HCT116 (cell line): ENCODE measurements at regions not wholly inside any gene's neighbourhood (a gene's known extent, or its start where the extent isn't known, plus 50 kb on each side); places are given as distances from the start of the nearest gene placed in this dataset.

Experiments used
- ATAC-seq: fragments of 200-7000 bp; cut with Tn5 transposase; 2 replicates; pipeline ENCODE4 v1.9.1; 2020; ENCODE audit warnings: mild to moderate bottlenecking, moderate library complexity
- BruUV-seq: library from RNA; stranded (reverse); fragments of 400-500 nt; replicated peaks from 2 replicates; lab custom pipeline; 2021; lab: Mats Ljungman, UMichigan
- CTCF ChIA-PET: fragments of 300-600 bp; sonication (Branson Sonifier 250); formaldehyde crosslinking; loops from one replicate; lab custom pipeline; 2021; ENCODE audit warnings: antibody characterized with exemption; lab: Charles Lee
- POLR2A ChIA-PET: fragments of 300-600, 350-600 bp; sonication (Branson Sonifier 250); formaldehyde crosslinking; loops from one replicate; lab custom pipeline; 2021; ENCODE audit warnings: antibody characterized with exemption; lab: Charles Lee
- RAD21 ChIA-PET, 2 experiments: fragments of 300-600 bp; sonication (Branson Sonifier 250); formaldehyde crosslinking; loops; one replicate each; lab custom pipeline; 2023; ENCODE audit warnings: low total read pairs in 2 of 2; ENCODE audit not compliant: uncharacterized antibody in 2 of 2, unreplicated experiment in 2 of 2, low non-redundant PET in 1 of 2; lab: Charles Lee
- DNase-seq: peaks from one replicate; pipeline ENCODE4 v3.0.0-alpha.2; 2010; ENCODE audit warnings: low read depth, low spot score
- H2AFZ ChIP-seq: fragments of 200-600 bp; shearing (Covaris generic), sonication (generic); 2 replicates; pipeline ENCODE4 v1.6.1; 2017; ENCODE audit warnings: low read depth, mixed run types, mixed read lengths, antibody characterized with exemption, low read length; ENCODE audit not compliant: poor library complexity, severe bottlenecking
- H3K27ac ChIP-seq: 2 replicates; pipeline ENCODE4 v1.5.1; 2012; ENCODE audit warnings: low read depth, low read length
- H3K27me3 ChIP-seq: fragments of 200-600 bp; sonication (generic); 2 replicates; pipeline ENCODE4 v1.6.1; 2016; ENCODE audit warnings: mixed run types, low read length, mixed read lengths; ENCODE audit not compliant: insufficient read depth
- H3K36me3 ChIP-seq, 2 experiments: fragments of 200-500 bp in 1 of 2; fragments of 200-600 bp in 1 of 2; sonication (Bioruptor generic) in 1 of 2; sonication (generic) in 1 of 2; 2 replicates each; pipeline versions ENCODE4 v1.5.1 to v1.6.1; 2014 to 2016; ENCODE audit warnings: low read length in 2 of 2, inconsistent platforms in 1 of 2, mixed read lengths in 1 of 2, mixed run types in 1 of 2; ENCODE audit not compliant: insufficient read depth in 2 of 2, control insufficient read depth in 1 of 2
- H3K4me1 ChIP-seq, 2 experiments: fragments of 200-600 bp in 1 of 2; sonication (generic) in 1 of 2; 2 replicates each; pipeline versions ENCODE4 v1.5.1 to v1.6.1; 2012 to 2017; ENCODE audit warnings: low read length in 2 of 2, inconsistent platforms in 1 of 2, mild to moderate bottlenecking in 1 of 2, mixed read lengths in 1 of 2, mixed run types in 1 of 2, moderate library complexity in 1 of 2; ENCODE audit not compliant: insufficient read depth in 2 of 2, control insufficient read depth in 1 of 2
- H3K4me2 ChIP-seq: fragments of 200-600 bp; sonication (generic); 2 replicates; pipeline ENCODE4 v1.6.1; 2017; ENCODE audit warnings: mixed run types, low read length, mixed read lengths
- H3K4me3 ChIP-seq, 2 experiments: fragments of 200-600 bp in 1 of 2; sonication (generic) in 1 of 2; replicated peaks in 1 of 2; 2 replicates each; pipeline ENCODE4 v1.5.1; 2011 to 2016; ENCODE audit warnings: low read length in 2 of 2, control low read depth in 1 of 2, low read depth in 1 of 2, mild to moderate bottlenecking in 1 of 2, mixed read lengths in 1 of 2, mixed run types in 1 of 2
- H3K79me2 ChIP-seq: fragments of 200-600 bp; sonication (generic); 2 replicates; pipeline ENCODE4 v1.6.1; 2017; ENCODE audit warnings: mild to moderate bottlenecking, mixed run types, low read length, moderate library complexity, mixed read lengths; ENCODE audit not compliant: insufficient read depth
- H3K9ac ChIP-seq: fragments of 200-600 bp; sonication (generic); 2 replicates; pipeline ENCODE4 v1.6.1; 2016; ENCODE audit warnings: low read length, mixed read lengths
- H3K9me2 ChIP-seq: fragments of 200-600 bp; sonication (generic), shearing (Covaris generic); 2 replicates; pipeline ENCODE4 v1.6.1; 2017; ENCODE audit warnings: mixed run types, mild to moderate bottlenecking, moderate library complexity; ENCODE audit not compliant: insufficient read depth
- H3K9me3 ChIP-seq, 2 experiments: fragments of 200-500 bp in 1 of 2; fragments of 200-600 bp in 1 of 2; sonication (Bioruptor generic) in 1 of 2; sonication (generic) in 1 of 2; 2 replicates each; pipeline ENCODE4 v1.6.1; 2014 to 2017; ENCODE audit warnings: low read length in 2 of 2, mixed read lengths in 2 of 2, inconsistent platforms in 1 of 2, low read depth in 1 of 2, mild to moderate bottlenecking in 1 of 2, mixed run types in 1 of 2, moderate library complexity in 1 of 2; ENCODE audit not compliant: control insufficient read depth in 1 of 2, insufficient read depth in 1 of 2
- H4K20me1 ChIP-seq: fragments of 200-600 bp; sonication (generic), shearing (Covaris generic); 2 replicates; pipeline ENCODE4 v1.6.1; 2017; ENCODE audit warnings: mixed run types, mild to moderate bottlenecking, moderate library complexity; ENCODE audit not compliant: insufficient read depth
- CBX3 ChIP-seq: IDR thresholded peaks from 2 replicates; pipeline ENCODE4 v1.6.1; 2012; ENCODE audit warnings: low read depth
- EGR1 ChIP-seq: IDR thresholded peaks from 2 replicates; pipeline ENCODE4 v1.6.1; 2012; ENCODE audit warnings: low read depth
- EZH2 ChIP-seq: fragments of 200-600 bp; sonication (generic); IDR thresholded peaks from 2 replicates; pipeline ENCODE4 v1.6.1; 2017; ENCODE audit warnings: antibody characterized with exemption, mixed run types
- EZH2phosphoT487 ChIP-seq: fragments of 200-600 bp; IDR thresholded peaks from 2 replicates; pipeline ENCODE4 v1.6.1; 2018; ENCODE audit warnings: antibody characterized with exemption, borderline replicate concordance
- FOSL1 ChIP-seq: IDR thresholded peaks from 2 replicates; pipeline ENCODE4 v1.6.1; 2012; ENCODE audit warnings: low read depth
- JUND ChIP-seq: IDR thresholded peaks from 2 replicates; pipeline ENCODE4 v1.6.1; 2012
- POLR2A ChIP-seq: IDR thresholded peaks from 2 replicates; pipeline ENCODE4 v1.7.0; 2011; ENCODE audit warnings: borderline replicate concordance; ENCODE audit not compliant: insufficient read depth, insufficient read length; ENCODE audit errors: extremely low read depth
- POLR2AphosphoS5 ChIP-seq: IDR thresholded peaks from 2 replicates; pipeline ENCODE4 v1.6.1; 2011; ENCODE audit warnings: mild to moderate bottlenecking, low read depth, low read length, moderate library complexity
- RAD21 ChIP-seq: IDR thresholded peaks from 2 replicates; pipeline ENCODE4 v1.6.1; 2012; ENCODE audit warnings: low read depth, mild to moderate bottlenecking
- SIN3A ChIP-seq: IDR thresholded peaks from 2 replicates; pipeline ENCODE4 v1.6.1; 2012; ENCODE audit warnings: low read depth
- SP1 ChIP-seq: IDR thresholded peaks from 2 replicates; pipeline ENCODE4 v1.6.1; 2012; ENCODE audit warnings: low read depth
- YY1 ChIP-seq: IDR thresholded peaks from 2 replicates; pipeline ENCODE4 v1.6.1; 2011; ENCODE audit warnings: low read length, low read depth, moderate library complexity, mild to moderate bottlenecking; ENCODE audit not compliant: insufficient replicate concordance; ENCODE audit errors: extremely low read depth
- ZNF274 ChIP-seq: fragments of 200-500 bp; sonication (Bioruptor generic); IDR thresholded peaks from 2 replicates; pipeline ENCODE4 v1.6.1; 2014; ENCODE audit warnings: mild to moderate bottlenecking, low read depth, low read length, inconsistent platforms
- intact Hi-C: fragments of 100-400 bp; cut with micrococcal nuclease; formaldehyde crosslinking; loops from 2 replicates; pipeline ENCODE4 v1.10.0; 2022
- TF ChIP-seq, protein P1 (sequence below), 3 experiments: fragments of 200-600 bp in 1 of 3; sonication (generic) in 1 of 3; IDR thresholded peaks in 2 of 3; conservative IDR thresholded peaks in 1 of 3; 2 replicates each; pipeline ENCODE4 v1.5.1; 2012 to 2017; ENCODE audit warnings: low read depth in 2 of 3, low read length in 2 of 3, antibody characterized with exemption in 1 of 3, borderline replicate concordance in 1 of 3, control low read depth in 1 of 3, mild to moderate bottlenecking in 1 of 3, mixed read lengths in 1 of 3, mixed run types in 1 of 3, moderate library complexity in 1 of 3; ENCODE audit not compliant: insufficient read depth in 1 of 3
- TF ChIP-seq, protein P2 (sequence below): IDR thresholded peaks from 2 replicates; pipeline ENCODE4 v1.6.1; 2012

DNA sequence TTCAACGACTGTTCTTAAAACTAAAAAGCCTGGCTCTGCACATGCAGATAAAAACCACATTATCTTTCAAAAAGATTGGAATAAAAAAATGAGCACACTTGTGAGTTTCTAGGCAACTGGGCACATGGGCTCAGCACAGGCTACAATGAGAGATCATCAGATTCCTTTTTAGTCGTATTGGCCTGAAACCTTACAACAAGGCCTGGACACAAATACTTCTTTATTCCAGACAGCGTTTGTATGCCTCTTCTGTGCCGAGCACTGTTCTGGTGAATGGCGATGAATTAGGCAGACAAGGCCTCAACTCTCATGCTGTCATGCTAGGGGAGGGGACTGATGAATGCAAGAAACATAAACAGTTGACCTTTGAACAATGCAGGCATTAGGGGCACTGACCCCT lies 463.0 kb downstream of the AACS start:
- ATAC-seq (no peak), DNase-seq (no peak)
- Histone ChIP-seq H3K36me3 (no peaks in the 10 kb centered on the region), H3K27ac (no peak overlapping the region), H3K4me1 (no peaks in the 10 kb centered on the region), H3K9me3 (no peaks in the 10 kb centered on the region), H3K4me2 (no peak overlapping the region), H3K79me2 (no peaks in the 10 kb centered on the region), H3K4me3 (no peak overlapping the region), H3K9me2 (no peaks in the 10 kb centered on the region), H4K20me1 (no peaks in the 10 kb centered on the region), H2AFZ (no peak overlapping the region), H3K27me3 (no peaks in the 10 kb centered on the region), H3K9ac (no peak overlapping the region)
- no TSS peak for BruUV-seq
- RAD21 ChIA-PET, result no interaction called here
- CTCF ChIA-PET, result interaction anchor here (0.8 kb wide), 1 partner anchor 197 kb away, joined by 3 read pairs; no protein-coding TSS in a partner anchor
- intact Hi-C loops, result no loop called here
- POLR2A ChIA-PET, result no interaction called here
- no peak for TF ChIP-seq ZNF274

DNA sequence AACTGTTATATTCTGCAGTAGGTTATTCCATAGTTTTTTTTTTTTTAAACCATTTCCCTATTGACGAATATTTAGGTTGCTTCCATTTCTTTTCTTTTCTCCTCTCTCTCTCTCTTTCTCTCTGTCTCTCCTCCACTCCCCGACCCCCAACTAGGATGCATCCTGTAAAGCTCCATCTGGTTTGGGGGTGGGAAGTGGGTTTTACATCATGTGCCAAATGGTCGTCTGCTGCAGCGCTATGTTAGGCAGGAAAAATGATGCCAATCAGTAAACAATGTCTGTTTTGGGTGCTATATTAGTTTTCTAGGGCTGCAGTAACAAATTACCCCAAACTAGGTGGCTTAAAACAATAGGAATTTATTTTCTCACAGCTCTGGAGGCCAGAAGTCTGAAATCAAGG lies 465.0 kb downstream of the AACS start:
- RAD21 ChIA-PET, result no interaction called here
- DNase-seq (no peak), ATAC-seq (no peak)
- CTCF ChIA-PET, result no interaction called here
- H3K79me2 ChIP-seq, result no peaks in the 10 kb centered on the region
- no peak for TF ChIP-seq FOSL1
- no peak for TF ChIP-seq JUND
- no peak for TF ChIP-seq CBX3
- TF ChIP-seq POLR2AphosphoS5, result no peak
- POLR2A ChIA-PET, result no interaction called here
- intact Hi-C loops, result no loop called here
- H3K9me2 ChIP-seq, result no peaks in the 10 kb centered on the region
- H2AFZ ChIP-seq, result no peak overlapping the region
- no peak overlapping the region for H3K9ac ChIP-seq
- no peaks in the 10 kb centered on the region for H3K4me1 ChIP-seq
- H3K27ac ChIP-seq, result no peak overlapping the region
- no peak overlapping the region for H3K4me2 ChIP-seq
- BruUV-seq, result no TSS peak
- no peaks in the 10 kb centered on the region for H3K9me3 ChIP-seq
- no peaks in the 10 kb centered on the region for H3K36me3 ChIP-seq
- H4K20me1 ChIP-seq, result no peaks in the 10 kb centered on the region
- H3K27me3 ChIP-seq, result no peaks in the 10 kb centered on the region
- H3K4me3 ChIP-seq, result no peak overlapping the region

DNA sequence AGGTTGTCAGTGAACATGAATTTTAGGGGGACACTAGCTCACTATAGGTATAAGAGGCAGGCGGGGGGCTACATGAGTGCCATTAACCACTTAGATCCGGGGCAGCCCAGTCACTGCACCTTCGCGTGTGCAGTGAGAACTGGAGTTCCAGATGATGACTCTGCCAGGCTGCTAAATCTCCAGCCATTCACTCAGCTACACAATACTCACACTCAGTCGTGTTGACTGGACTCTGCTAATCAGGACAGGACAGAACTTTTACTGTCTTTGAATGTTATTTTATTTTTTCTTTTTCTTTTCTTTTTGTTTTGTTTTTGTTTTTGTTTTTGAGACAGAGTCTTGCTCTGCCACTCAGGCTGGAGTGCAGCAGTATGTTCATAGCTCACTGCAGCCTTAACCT lies 465.6 kb downstream of the AACS start:
- ChIA-PET RAD21 (no interaction called here), POLR2A (no interaction called here)
- TF ChIP-seq FOSL1 (no peak), EZH2 (no peak), RAD21 (no peak), EZH2phosphoT487 (no peak), SP1 (no peak), SIN3A (no peak), YY1 (no peak), ZNF274 (no peak), EGR1 (no peak), POLR2A (no peak), POLR2AphosphoS5 (no peak), JUND (no peak)
- TF ChIP-seq, protein P1, sequence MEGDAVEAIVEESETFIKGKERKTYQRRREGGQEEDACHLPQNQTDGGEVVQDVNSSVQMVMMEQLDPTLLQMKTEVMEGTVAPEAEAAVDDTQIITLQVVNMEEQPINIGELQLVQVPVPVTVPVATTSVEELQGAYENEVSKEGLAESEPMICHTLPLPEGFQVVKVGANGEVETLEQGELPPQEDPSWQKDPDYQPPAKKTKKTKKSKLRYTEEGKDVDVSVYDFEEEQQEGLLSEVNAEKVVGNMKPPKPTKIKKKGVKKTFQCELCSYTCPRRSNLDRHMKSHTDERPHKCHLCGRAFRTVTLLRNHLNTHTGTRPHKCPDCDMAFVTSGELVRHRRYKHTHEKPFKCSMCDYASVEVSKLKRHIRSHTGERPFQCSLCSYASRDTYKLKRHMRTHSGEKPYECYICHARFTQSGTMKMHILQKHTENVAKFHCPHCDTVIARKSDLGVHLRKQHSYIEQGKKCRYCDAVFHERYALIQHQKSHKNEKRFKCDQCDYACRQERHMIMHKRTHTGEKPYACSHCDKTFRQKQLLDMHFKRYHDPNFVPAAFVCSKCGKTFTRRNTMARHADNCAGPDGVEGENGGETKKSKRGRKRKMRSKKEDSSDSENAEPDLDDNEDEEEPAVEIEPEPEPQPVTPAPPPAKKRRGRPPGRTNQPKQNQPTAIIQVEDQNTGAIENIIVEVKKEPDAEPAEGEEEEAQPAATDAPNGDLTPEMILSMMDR (IDR thresholded peaks at IDR 0.05 in 2 of 3, conservative IDR thresholded peaks at IDR 0.05 in 1 of 3; ENCODE audit: borderline replicate concordance in 1 of 3, insufficient read depth in 1 of 3, low read depth in 2 of 3, low read length in 2 of 3), result no peak
- TF ChIP-seq, protein P2, sequence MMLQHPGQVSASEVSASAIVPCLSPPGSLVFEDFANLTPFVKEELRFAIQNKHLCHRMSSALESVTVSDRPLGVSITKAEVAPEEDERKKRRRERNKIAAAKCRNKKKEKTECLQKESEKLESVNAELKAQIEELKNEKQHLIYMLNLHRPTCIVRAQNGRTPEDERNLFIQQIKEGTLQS, result no peak

More for the DNA sequence above, 465.6 kb downstream of the AACS start:
- H3K79me2 ChIP-seq, result no peaks in the 10 kb centered on the region
- H3K9me3 ChIP-seq, result no peaks in the 10 kb centered on the region
- H3K9ac ChIP-seq, result no peak overlapping the region
- no peaks in the 10 kb centered on the region for H3K27me3 ChIP-seq
- no peak overlapping the region for H3K4me2 ChIP-seq
- BruUV-seq, result no TSS peak
- no peaks in the 10 kb centered on the region for H3K4me1 ChIP-seq
- no peak overlapping the region for H2AFZ ChIP-seq
- H3K36me3 ChIP-seq, result no peaks in the 10 kb centered on the region
- H3K27ac ChIP-seq, result no peak overlapping the region
- intact Hi-C loops, result no loop called here
- ATAC-seq, result no peak
- no peaks in the 10 kb centered on the region for H3K9me2 ChIP-seq
- DNase-seq, result no peak
- no peaks in the 10 kb centered on the region for H4K20me1 ChIP-seq
- CTCF ChIA-PET, result no interaction called here
- no peak overlapping the region for H3K4me3 ChIP-seq
